ENCODE measurements at regions not wholly inside any gene's neighbourhood (a gene's known extent, or its start where the extent isn't known, plus 50 kb on each side); places are given as distances from the start of the nearest gene placed in this dataset.
"Not testable (repeated sequence)": the region's sequence is repeated elsewhere in the genome, so short reads cannot be mapped to it uniquely, and the experiment has no call there.

DNA sequence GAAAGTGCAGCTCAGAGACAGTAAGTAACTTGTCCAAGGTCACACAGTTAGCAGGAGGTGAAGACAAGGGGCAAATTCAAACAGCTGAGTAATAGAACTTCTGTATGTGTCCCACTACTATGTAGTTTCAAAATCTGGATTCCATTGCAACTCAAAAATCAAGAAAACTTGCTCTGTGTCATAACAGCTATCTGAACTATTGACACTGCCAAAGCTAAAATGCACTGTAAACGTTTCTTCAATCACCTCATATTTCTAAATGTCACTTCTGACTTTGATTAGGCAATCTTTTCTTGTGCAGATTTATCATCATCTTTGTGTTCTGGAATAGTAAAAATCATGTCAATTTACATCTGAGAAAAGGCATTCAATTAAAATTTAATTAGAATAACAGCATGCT is 957.6 kb downstream of the MRPL39 start:
- in situ Hi-C loops (cut with MboI; ENCODE audit: low sequenced_read_pairs), result no loop called here

DNA sequence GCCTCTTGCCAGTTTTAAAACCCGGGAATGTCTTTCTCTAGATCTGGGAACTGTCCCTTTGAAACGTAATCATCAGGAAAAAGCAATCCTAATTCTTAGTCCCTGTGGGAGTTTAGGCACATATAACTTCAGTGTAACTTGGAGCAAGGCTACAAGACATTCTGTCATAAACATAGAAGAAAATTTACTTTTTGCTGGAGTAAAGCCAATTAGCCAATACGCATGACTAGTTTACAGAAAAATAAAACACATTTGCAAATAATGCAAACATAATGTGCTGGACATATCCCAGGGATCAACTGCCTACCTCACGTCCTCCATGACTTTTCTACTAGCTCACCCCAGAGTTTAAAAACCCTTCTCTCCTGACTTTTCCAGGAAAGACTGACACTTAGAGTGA is 970.6 kb downstream of the MRPL39 start:
- in situ Hi-C loops (cut with MboI; ENCODE audit: low sequenced_read_pairs), result no loop called here

DNA sequence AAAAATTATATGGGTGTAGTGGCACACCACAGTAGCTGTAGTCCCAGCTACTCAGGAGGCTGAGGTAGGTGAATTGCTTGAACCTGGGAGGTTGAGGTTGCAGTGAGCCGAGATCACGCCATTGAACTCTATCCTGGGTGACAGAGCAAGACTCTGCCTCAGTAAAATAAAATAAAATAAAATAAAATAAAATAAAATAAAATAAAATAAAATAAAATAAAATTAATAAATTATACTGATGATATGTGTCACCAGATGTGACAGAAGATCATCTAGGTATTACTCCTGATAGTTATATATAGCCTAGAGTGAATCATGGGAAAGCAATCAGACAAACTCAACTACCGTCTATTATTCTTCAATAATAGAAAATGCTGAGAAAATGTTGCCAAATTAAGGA is 972.5 kb downstream of the MRPL39 start:
- in situ Hi-C loops (cut with MboI; ENCODE audit: low sequenced_read_pairs), result no loop called here

DNA sequence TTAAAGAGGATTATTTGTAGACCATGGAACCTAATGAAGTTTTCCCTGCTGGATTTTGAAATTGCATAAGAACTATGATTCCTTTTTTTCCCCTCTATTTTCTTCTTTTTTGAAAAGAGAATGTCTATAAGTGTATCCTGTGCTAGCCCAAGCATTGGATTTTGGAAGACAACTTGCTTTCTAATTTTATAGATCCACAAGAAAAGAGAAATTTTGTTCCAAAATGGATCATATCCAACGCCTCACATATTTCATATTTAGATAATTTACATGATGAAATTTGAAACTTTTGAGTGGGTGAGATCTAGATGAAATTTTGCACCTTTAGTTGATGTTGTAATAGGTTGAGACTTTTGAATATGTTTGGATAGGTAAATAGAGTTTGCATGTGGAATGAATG is 978.7 kb downstream of the MRPL39 start:
- in situ Hi-C loops (cut with MboI; ENCODE audit: low sequenced_read_pairs), result no loop called here

DNA sequence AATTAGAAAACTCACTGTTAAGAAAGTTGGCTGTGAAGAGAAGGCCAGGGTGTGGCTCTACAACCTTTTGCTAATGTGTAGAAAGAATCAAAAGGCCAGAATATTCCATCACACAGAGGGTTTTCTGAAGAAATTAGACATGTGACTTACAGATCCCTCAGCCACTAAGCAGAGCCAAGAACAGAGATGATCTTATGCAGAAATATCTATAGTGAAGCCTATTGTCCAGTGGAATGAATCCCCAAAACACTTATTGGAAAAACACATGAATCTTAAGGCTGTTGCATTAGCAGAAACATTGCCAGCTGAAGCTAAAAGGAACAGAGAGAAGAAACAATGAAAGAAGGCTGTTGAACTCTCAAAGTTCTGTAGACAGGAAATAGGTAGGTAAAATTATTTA is 979.2 kb downstream of the MRPL39 start:
- in situ Hi-C loops (cut with MboI; ENCODE audit: low sequenced_read_pairs), result no loop called here

DNA sequence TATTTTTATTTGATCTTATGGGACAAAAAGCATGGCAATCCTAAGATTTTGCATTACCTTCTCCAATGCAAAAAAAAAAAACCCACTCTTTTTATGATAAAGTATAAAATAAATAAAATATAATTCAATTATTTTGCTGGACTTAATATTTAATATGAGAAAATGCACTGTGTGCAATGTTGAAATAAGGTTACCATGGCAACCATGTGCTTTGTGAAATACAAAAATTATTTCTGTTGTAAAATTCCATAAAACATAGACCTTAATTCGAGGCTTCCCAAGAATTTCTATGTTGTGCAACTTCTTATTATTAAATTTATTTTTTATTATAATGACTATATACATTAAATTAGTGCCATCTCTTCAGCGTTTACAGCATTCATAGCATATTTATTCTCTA is 989.5 kb downstream of the MRPL39 start:
- in situ Hi-C loops (cut with MboI; ENCODE audit: low sequenced_read_pairs), result no loop called here

DNA sequence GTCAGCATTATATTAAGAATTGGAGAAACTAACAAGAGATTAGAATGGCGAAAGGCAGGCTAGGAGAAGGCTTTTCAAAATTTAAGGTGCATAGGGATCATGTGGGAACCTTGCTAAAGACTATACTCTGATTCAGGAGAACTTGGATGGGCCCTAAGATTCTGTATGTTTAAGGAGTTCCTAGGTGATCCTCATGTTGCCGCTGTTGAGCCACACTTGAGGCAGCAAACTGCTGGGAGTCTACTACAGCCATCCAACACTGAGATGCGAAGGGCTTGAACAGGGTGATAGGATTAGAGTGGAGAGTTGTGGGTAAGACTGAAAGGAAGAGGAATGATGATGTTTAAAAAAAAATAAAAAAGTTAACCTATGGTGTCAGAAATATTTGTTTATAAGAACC is 1013.2 kb downstream of the MRPL39 start:
- in situ Hi-C loops (cut with MboI; ENCODE audit: low sequenced_read_pairs), result no loop called here

DNA sequence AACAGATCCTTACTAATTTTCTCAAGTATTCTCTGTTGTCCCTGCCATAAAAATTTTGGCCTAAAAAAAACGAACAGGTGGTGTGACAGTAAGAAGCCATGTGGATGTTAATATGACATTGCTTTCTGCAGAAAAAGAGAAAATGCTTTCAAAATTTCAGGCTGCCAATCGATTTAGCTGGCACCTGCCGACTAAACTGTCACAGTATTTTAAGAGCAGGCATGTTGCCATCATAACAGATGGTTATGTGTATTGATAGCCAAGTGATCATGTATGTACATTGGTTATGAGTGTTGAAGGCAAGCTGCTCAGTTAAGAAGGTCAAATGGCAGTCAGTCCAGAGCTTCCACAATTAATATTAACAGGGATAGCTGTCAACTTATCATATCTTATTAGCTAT is 1017.0 kb downstream of the MRPL39 start:
- in situ Hi-C loops (cut with MboI; ENCODE audit: low sequenced_read_pairs), result no loop called here

DNA sequence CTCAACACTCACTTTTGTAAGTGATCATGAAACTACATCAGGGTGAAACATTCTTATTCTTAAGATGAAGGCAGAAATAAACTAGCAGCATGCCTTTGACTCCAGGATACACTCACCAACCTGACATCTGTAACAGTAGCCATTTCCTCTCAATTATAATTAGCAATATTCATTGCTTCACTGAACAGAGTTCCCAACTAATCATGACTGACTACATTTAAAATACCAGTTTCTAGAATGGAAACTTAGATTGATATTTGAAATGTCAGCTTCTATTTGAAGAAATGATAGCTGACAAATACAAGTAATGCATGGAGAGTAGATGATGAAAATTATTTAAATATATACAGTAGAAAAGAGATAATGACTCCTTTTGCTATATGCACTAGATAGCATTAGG is 1023.8 kb downstream of the MRPL39 start:
- in situ Hi-C loops (cut with MboI; ENCODE audit: low sequenced_read_pairs), result no loop called here

DNA sequence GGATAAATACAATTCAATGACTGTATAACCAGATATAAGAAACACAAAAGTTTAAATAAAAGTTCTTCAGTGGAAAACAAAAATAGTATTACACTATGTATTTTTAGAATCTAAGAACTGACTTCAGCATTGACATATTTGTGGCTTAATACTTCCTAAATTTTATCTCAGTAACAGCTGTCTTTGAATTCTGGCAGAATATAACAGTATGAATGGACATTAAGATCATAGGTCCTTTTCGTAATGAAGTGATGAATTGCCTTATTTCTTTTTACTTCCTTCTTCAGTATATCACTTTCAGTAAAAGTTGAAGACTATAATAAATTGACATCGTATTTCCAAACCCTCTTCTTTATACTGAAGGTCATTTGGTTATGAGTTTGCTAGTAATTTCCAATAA is 1030.0 kb downstream of the MRPL39 start:
- in situ Hi-C loops (cut with MboI; ENCODE audit: low sequenced_read_pairs), result no loop called here

DNA sequence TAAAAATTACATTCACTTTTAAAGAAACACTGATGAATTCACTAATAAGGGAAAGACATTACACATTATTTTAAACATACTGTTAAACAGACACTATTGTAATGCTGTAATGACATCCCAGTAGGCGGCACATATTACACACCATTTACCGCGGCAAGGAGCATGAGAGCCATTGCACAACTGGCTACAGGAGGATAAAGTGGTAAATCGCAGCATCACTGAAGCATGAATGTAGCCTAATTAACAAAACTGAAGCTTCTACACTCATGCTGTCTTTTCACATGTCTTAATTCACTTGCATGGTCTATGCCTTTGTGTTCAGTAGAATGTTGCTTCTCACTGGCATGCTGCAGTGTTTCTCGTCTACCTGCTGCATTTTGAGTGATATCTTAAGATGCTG is 1046.0 kb downstream of the MRPL39 start:
- in situ Hi-C loops (cut with MboI; ENCODE audit: low sequenced_read_pairs), result no loop called here

DNA sequence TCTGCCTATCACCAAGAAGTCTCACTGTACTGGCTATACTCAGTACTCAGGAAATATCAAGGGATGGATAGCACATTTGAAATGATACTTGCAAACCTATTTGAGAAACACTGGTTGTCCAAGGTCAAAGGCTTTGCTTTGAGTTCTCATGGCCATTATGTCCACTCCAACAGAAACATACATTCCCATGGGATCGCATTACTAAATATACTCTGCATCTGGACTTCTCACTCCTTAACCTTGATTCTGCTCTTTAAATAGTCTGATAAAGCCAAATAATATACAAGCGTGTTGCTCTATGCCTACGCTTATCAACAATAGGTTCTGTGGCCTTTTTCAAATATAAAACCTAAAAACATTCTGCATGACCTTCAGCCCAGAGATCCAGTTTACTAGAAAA is 1054.8 kb downstream of the MRPL39 start:
- in situ Hi-C loops (cut with MboI; ENCODE audit: low sequenced_read_pairs), result no loop called here

DNA sequence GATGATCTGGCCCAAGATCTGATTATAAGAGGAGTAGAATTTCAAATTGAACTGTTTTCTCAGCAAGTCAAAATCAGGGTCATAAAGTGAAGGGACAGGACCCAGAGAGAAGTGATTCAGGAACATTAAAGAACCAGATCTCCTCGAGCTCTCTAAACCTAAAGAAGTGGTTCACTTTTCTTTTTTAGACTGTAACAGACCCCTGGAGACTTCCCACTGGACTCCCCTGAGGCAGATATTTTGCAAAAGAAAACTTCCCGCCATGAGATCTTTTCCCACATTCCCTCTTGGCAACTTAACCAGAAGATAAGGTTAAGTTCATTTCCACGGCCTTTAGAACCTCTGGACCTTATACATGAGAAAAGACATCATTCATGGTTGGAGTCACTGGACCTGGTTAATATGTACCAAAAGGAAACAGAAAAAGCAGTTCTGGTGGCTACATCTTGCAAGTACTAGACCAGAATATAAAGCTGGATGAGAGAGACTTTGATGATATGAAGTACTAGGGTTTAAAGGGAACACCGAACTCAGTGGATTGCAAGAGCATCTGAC is 1061.4 kb downstream of the MRPL39 start:
- in situ Hi-C loops (cut with MboI; ENCODE audit: low sequenced_read_pairs), result no loop called here

DNA sequence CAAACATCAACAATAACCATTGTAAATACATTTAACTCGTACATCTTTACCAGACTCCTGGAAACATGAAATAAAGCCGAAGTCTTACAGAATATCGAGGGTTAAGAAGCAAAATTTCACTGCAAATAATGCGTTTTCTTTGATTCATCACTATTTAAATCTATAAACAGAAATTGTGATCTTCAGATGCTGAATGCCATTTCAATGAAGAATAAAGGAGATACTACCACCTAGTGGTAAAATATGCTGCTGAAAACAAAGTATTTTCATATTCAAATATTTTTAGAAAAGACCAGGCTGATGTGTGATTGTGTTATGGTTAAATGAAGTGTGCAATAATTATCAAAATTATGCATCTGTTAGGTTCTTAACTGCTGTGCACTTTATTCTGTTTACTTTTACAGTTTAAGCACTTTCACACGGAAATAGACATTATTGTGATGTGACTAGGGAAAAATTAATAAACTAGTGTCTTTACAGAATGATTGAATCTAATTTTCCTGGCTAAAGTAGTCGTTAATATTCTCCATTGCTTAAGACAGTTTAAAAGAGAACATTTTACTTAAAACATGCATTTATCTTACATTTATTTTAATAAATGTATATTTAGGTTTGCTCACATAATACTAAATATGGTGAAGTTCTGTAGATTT is 1093.1 kb downstream of the MRPL39 start:
- in situ Hi-C loops (cut with MboI; ENCODE audit: low sequenced_read_pairs), result no loop called here

DNA sequence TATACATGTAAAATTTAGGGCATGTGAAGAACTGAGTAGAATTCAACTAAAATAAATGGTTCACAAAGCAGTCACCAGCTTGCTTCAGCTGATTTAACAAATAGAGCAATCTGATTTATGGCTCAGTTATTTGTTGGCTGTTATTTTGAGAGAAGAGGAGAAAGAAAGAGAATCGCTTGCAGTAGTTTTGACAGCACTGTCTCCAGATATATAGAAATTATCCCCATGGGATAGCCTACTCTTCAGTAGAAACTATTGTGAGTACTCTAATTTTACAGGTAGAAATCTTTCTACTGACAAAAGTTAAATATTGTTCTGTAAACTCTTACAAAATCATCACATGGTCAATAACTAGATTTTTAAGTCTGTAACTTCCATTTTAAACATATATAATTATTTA is 1098.2 kb downstream of the MRPL39 start:
- in situ Hi-C loops (cut with MboI; ENCODE audit: low sequenced_read_pairs), result no loop called here

DNA sequence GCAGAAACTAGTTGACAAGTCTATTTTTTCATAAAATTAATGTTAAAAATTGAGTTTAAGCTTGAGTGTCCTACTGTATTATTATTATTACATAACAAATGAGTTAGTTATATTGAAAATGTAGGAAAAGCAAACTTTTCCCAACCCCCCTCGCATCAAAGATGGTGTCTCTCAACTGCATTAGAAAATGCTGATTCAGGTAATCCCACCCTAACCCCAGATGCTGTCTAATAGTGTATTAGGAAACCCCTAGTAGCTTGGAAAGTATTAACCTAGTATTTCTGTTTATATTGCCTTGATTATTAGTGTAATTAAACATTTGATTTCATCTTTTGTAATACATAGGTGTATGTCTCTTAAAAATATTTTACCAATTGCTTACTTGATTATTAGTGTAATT is 1120.3 kb downstream of the MRPL39 start:
- in situ Hi-C loops (cut with MboI; ENCODE audit: low sequenced_read_pairs), result no loop called here

DNA sequence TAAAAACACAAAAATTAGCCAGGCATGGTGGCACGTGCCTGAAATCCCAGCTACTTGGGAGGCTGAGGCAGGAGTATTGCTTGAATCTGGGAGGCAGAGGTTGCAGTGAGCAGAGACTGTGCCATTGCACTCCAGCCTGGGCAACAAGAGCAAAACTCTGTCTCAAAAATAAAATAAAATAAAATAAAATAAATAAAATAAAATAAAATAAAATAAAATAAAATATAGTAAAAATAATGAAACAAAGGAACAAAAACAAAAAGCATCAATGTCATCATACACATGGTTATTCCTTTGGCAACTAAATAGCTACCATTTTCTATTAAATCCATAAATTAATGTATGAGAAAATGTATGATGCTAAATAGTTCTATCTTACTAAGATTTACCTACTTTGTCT is 1123.9 kb downstream of the MRPL39 start:
- in situ Hi-C loops (cut with MboI; ENCODE audit: low sequenced_read_pairs), result not testable (repeated sequence)

DNA sequence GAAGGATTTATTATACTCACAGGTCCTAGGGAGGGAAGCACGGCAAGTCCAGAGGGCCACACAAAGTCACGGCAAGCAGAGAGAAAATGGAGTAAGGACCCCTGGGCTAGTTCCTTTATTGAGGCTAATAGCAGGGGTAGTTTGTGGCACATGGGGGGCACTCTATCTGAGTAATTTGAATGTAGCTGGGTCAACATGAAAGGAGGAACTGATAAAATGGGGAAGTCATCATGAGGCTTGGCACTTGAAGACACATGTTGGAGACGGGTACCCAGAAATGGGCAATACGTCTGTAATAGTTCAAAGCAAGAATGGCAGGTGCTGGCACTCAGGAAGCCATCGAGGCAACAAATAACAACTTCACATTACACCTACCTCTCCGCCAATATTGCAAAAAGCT is 1136.4 kb downstream of the MRPL39 start:
- in situ Hi-C loops (cut with MboI; ENCODE audit: low sequenced_read_pairs), result no loop called here

DNA sequence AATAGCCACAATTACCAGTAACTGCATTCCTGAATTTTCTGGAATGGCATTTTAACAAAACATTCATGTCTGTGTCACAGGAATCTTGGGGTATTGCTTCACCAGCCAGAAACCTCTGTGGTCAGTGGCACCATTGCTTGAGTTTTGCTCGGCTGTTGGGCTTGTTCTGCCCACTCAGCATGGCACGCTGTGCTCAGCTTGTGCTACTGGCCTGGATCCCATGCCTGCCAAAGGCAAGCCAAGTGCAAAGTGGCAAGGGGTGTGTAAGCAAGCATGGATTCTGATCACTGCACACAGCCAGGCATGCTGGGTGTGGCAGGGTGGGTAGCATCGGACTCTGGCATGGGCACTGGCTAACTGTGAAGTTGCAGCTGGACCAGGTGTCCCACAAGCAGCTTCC is 1150.9 kb downstream of the MRPL39 start:
- in situ Hi-C loops (cut with MboI; ENCODE audit: low sequenced_read_pairs), result no loop called here

DNA sequence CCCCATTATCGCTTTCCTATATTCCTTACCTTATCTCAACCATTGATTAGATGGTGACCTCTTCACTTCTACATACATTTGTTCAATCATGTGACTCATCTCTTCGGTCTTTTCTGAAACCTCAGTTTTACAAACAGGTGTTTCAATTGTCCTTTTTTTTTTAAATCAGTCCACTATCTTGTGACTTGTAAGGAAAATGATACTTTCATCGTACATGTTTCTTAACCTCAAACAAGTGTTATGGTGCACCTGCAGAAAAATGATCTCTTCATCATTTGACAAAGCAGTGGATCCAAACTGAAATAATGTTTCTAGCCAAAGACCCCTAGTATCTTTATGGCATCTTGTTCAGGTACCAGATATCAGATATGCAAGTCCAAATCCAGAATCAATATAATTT is 1157.2 kb downstream of the MRPL39 start:
- in situ Hi-C loops (cut with MboI; ENCODE audit: low sequenced_read_pairs), result no loop called here

DNA sequence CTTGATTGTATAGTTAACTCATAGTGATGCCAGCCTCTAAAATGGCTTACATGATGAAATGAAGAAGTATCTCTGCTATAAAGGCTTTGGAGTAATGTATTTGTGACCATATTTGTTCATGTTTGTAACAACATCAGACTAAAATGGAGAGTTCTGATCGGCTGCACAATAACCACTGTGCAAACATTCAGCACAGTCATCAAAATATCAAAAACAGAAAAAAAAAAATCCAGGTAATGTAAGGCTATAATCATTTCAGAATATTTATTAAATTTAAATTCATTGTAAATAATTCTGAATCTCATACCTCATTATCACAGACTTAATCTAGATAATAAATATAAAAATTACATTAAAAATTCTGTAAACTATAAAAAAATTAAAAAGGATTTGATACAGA is 1161.8 kb downstream of the MRPL39 start:
- in situ Hi-C loops (cut with MboI; ENCODE audit: low sequenced_read_pairs), result no loop called here

DNA sequence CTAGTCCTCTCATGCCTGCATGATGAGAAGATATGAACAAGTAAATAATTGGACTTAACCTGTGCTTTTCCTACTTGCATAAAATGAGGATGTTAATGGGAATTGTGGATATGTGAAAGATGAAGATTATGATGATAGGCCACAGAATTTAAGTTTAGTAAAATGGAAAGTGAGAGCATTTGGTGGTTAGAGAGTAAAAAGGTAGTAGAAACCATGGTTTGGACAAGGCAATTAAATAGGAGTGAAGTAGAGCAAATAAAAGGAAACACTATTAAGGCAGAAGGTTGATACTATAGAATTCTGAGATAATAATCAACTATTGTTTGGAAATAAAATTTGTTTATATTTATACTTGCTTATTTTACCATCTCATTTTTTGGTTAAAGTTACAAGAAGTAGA is 1162.5 kb downstream of the MRPL39 start:
- in situ Hi-C loops (cut with MboI; ENCODE audit: low sequenced_read_pairs), result no loop called here

DNA sequence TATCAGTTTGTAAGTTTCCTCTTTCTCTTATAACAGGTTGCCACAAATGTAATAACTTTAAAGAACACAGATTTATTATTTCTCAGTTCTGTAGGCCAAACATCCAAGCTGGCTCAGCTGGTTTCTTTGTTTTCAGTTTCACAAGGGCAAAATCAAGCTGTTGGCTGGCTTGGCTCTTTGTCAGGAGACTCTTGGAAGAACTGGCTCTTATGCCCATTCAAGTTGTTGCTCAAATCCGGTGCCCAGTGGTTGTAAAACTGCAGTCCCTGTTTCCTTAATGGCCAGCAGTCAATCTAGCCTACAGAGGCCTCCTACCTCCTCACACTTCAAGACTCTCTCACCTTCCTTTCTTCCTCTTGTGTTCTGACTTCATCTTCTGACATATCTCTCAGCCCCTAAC is 1171.0 kb downstream of the MRPL39 start:
- in situ Hi-C loops (cut with MboI; ENCODE audit: low sequenced_read_pairs), result no loop called here

All from HL-60/S4 treated with phorbol 12-myristate 13-acetate at 8.2 ng/mL for 4 days and 3 days (cell line).